GM23338 (cell line): ENCODE measurements at regions not wholly inside any gene's neighbourhood (a gene's known extent, or its start where the extent isn't known, plus 50 kb on each side); places are given as distances from the start of the nearest gene placed in this dataset.

ENCODE experiments used
- ATAC-seq: fragments of 200-7000 bp; cut with Tn5 transposase; 3 replicates; pipeline ENCODE4 v1.9.1; 2020
- DNase-seq: peaks from one replicate; pipeline ENCODE4 v3.0.0-alpha.2; 2015; ENCODE audit warnings: low spot score
- H2AFZ ChIP-seq: fragments of 200-600 bp; sonication (generic); 2 replicates; pipeline ENCODE4 v1.8.0; 2016; ENCODE audit warnings: antibody characterized with exemption, mild to moderate bottlenecking, moderate library complexity
- H3F3A ChIP-seq: fragments of 200-600 bp; sonication (generic); replicated peaks from 2 replicates; pipeline ENCODE4 v1.8.0; 2017; ENCODE audit warnings: antibody characterized with exemption, mixed run types, low read depth
- H3K27ac ChIP-seq: fragments of 200-600 bp; sonication (generic); 2 replicates; pipeline ENCODE4 v1.6.1; 2016; ENCODE audit warnings: low read depth
- H3K27me3 ChIP-seq: fragments of 200-600 bp; sonication (generic); 2 replicates; pipeline ENCODE4 v1.8.0; 2016; ENCODE audit warnings: mild to moderate bottlenecking, mixed run types, moderate library complexity; ENCODE audit not compliant: insufficient read depth
- H3K36me3 ChIP-seq: fragments of 200-600 bp; sonication (generic); 2 replicates; pipeline ENCODE4 v1.8.0; 2016; ENCODE audit warnings: mild to moderate bottlenecking; ENCODE audit not compliant: insufficient read depth
- H3K4me1 ChIP-seq: fragments of 200-600 bp; sonication (generic); 2 replicates; pipeline ENCODE4 v1.8.0; 2016; ENCODE audit warnings: mild to moderate bottlenecking, moderate library complexity; ENCODE audit not compliant: insufficient read depth
- H3K4me2 ChIP-seq: fragments of 200-600 bp; sonication (generic); 2 replicates; pipeline ENCODE4 v1.7.1; 2017; ENCODE audit warnings: mixed run types
- H3K4me3 ChIP-seq: fragments of 200-600 bp; sonication (generic); 2 replicates; pipeline ENCODE4 v1.6.1; 2016; ENCODE audit warnings: mixed run types
- H3K79me2 ChIP-seq: fragments of 200-600 bp; sonication (generic); replicated peaks from 2 replicates; pipeline ENCODE4 v1.8.0; 2017; ENCODE audit warnings: mild to moderate bottlenecking; ENCODE audit not compliant: insufficient read depth
- H3K9me2 ChIP-seq: fragments of 200-600 bp; sonication (generic); 2 replicates; pipeline ENCODE4 v1.8.0; 2017; ENCODE audit not compliant: insufficient read depth
- H4K20me1 ChIP-seq: fragments of 200-600 bp; sonication (generic); replicated peaks from 2 replicates; pipeline ENCODE4 v1.8.0; 2017; ENCODE audit warnings: mild to moderate bottlenecking; ENCODE audit not compliant: insufficient read depth
- H3K27ac Mint-ChIP-seq: 2 replicates; pipeline ENCODE4 v1.8.0; 2020; ENCODE audit warnings: inconsistent platforms, mild to moderate bottlenecking, moderate library complexity, mixed read lengths
- H3K27me3 Mint-ChIP-seq: 3 replicates; pipeline ENCODE4 v1.8.0; 2022; ENCODE audit warnings: low read depth, mild to moderate bottlenecking, moderate library complexity, mixed read lengths, inconsistent platforms; ENCODE audit not compliant: insufficient read depth, poor library complexity
- H3K36me3 Mint-ChIP-seq: 3 replicates; pipeline ENCODE4 v1.8.0; 2021; ENCODE audit warnings: low read depth, mild to moderate bottlenecking, inconsistent platforms, moderate library complexity, mixed read lengths
- H3K4me1 Mint-ChIP-seq: 3 replicates; pipeline ENCODE4 v1.8.0; 2020; ENCODE audit warnings: mild to moderate bottlenecking, inconsistent platforms, mixed read lengths
- H3K4me3 Mint-ChIP-seq: 3 replicates; pipeline ENCODE4 v1.8.0; 2021; ENCODE audit warnings: moderate library complexity, mild to moderate bottlenecking, inconsistent platforms, mixed read lengths
- H3K9me3 Mint-ChIP-seq: 3 replicates; pipeline ENCODE4 v1.8.0; 2020; ENCODE audit warnings: moderate library complexity, mild to moderate bottlenecking, inconsistent platforms, mixed read lengths
- EZH2 ChIP-seq: fragments of 200-600 bp; sonication (generic); IDR thresholded peaks from one replicate; pipeline ENCODE4 v1.8.0; 2017; ENCODE audit warnings: antibody characterized with exemption, mild to moderate bottlenecking, low read depth; ENCODE audit not compliant: unreplicated experiment
- EZH2phosphoT487 ChIP-seq: fragments of 200-600 bp; sonication (generic); IDR thresholded peaks from one replicate; pipeline ENCODE4 v1.8.1; 2018; ENCODE audit warnings: antibody characterized with exemption; ENCODE audit not compliant: unreplicated experiment
- JUNB ChIP-seq: IDR thresholded peaks from one replicate; pipeline ENCODE4 v1.6.1; 2016; ENCODE audit warnings: antibody characterized with exemption; ENCODE audit not compliant: unreplicated experiment
- NANOG ChIP-seq: IDR thresholded peaks from 2 replicates; pipeline ENCODE4 v1.6.1; 2016; ENCODE audit warnings: antibody characterized with exemption, borderline replicate concordance
- POLR2AphosphoS5 ChIP-seq: IDR thresholded peaks from 2 replicates; pipeline ENCODE4 v1.6.1; 2016; ENCODE audit warnings: antibody characterized with exemption, low read depth
- STAT1 ChIP-seq: IDR thresholded peaks from one replicate; pipeline ENCODE4 v1.6.1; 2016; ENCODE audit warnings: antibody characterized with exemption; ENCODE audit not compliant: unreplicated experiment
- ZNF114 ChIP-seq: fragments of 250-450 bp; sonication (Bioruptor Pico); IDR thresholded peaks from 2 replicates; pipeline ENCODE4 v1.5.0; 2020; ENCODE audit warnings: mild to moderate bottlenecking, moderate library complexity
- ZNF331 ChIP-seq: fragments of 250-450 bp; sonication (Bioruptor Pico); IDR thresholded peaks from 2 replicates; pipeline ENCODE4 v1.5.0; 2020; ENCODE audit warnings: low read depth, mild to moderate bottlenecking, moderate library complexity
- TF ChIP-seq, protein P1 (sequence below), 2 experiments: fragments of 200-600 bp in 1 of 2; sonication (generic) in 1 of 2; conservative IDR thresholded peaks; 2 replicates each; pipeline versions ENCODE4 v1.5.1 to v1.6.1; 2016 to 2017; ENCODE audit warnings: antibody characterized with exemption in 2 of 2, low read depth in 2 of 2, mild to moderate bottlenecking in 2 of 2, moderate library complexity in 1 of 2
- TF ChIP-seq, protein P2 (sequence below): IDR thresholded peaks from one replicate; pipeline ENCODE4 v1.6.1; 2018; ENCODE audit warnings: antibody characterized with exemption; ENCODE audit not compliant: unreplicated experiment
- TF ChIP-seq, protein P3 (sequence below): IDR thresholded peaks from 2 replicates; pipeline ENCODE4 v1.6.1; 2016; ENCODE audit warnings: antibody characterized with exemption

DNA sequence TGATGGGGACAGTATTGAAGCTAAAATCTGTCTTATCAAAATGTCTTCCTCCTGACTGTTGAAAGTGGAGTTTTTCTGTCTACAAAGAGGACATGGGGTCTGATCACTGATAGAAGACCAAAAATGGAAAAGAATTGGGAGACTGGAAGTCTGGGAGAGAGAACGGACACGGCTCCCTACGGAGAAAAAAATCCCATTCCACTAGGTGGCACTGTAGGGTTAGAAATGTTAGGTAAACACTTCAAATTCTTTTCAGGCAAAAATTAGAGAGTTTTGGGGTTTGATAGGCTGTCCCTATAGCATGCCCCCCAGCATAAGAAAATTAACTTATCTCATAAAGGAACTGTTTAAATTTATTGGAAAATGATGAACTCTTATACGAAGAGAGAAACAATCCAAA lies 200.5 kb downstream of the FAM133A start:
- no peak; the same call in 2 of the 3 replicates for ATAC-seq
- no peaks in the 10 kb centered on the region for H3K9me2 ChIP-seq
- H2AFZ ChIP-seq: no peak overlapping the region
- H3K36me3 ChIP-seq: no peaks in the 10 kb centered on the region; the same call in 1 of the 2 replicates
- no peaks in the 10 kb centered on the region for H3K79me2 ChIP-seq
- DNase-seq: peak; percentile 76
- peaks cover 2% of the 10 kb centered on the region; the same call in 2 of the 3 replicates for H3K4me1 Mint-ChIP-seq
- peaks cover 40% of the 10 kb centered on the region for H3K9me3 Mint-ChIP-seq
- no peaks in the 10 kb centered on the region for H4K20me1 ChIP-seq
- H3K27me3 Mint-ChIP-seq: peaks cover under 1% of the 10 kb centered on the region
- H3K4me3 ChIP-seq: no peak overlapping the region
- TF ChIP-seq, protein P1, sequence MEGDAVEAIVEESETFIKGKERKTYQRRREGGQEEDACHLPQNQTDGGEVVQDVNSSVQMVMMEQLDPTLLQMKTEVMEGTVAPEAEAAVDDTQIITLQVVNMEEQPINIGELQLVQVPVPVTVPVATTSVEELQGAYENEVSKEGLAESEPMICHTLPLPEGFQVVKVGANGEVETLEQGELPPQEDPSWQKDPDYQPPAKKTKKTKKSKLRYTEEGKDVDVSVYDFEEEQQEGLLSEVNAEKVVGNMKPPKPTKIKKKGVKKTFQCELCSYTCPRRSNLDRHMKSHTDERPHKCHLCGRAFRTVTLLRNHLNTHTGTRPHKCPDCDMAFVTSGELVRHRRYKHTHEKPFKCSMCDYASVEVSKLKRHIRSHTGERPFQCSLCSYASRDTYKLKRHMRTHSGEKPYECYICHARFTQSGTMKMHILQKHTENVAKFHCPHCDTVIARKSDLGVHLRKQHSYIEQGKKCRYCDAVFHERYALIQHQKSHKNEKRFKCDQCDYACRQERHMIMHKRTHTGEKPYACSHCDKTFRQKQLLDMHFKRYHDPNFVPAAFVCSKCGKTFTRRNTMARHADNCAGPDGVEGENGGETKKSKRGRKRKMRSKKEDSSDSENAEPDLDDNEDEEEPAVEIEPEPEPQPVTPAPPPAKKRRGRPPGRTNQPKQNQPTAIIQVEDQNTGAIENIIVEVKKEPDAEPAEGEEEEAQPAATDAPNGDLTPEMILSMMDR (conservative IDR thresholded peaks at IDR 0.05; ENCODE audit: low read depth in 2 of 2): peak; percentile 55 to 64
- TF ChIP-seq, protein P2, sequence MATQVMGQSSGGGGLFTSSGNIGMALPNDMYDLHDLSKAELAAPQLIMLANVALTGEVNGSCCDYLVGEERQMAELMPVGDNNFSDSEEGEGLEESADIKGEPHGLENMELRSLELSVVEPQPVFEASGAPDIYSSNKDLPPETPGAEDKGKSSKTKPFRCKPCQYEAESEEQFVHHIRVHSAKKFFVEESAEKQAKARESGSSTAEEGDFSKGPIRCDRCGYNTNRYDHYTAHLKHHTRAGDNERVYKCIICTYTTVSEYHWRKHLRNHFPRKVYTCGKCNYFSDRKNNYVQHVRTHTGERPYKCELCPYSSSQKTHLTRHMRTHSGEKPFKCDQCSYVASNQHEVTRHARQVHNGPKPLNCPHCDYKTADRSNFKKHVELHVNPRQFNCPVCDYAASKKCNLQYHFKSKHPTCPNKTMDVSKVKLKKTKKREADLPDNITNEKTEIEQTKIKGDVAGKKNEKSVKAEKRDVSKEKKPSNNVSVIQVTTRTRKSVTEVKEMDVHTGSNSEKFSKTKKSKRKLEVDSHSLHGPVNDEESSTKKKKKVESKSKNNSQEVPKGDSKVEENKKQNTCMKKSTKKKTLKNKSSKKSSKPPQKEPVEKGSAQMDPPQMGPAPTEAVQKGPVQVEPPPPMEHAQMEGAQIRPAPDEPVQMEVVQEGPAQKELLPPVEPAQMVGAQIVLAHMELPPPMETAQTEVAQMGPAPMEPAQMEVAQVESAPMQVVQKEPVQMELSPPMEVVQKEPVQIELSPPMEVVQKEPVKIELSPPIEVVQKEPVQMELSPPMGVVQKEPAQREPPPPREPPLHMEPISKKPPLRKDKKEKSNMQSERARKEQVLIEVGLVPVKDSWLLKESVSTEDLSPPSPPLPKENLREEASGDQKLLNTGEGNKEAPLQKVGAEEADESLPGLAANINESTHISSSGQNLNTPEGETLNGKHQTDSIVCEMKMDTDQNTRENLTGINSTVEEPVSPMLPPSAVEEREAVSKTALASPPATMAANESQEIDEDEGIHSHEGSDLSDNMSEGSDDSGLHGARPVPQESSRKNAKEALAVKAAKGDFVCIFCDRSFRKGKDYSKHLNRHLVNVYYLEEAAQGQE: no peak
- no peak for TF ChIP-seq POLR2AphosphoS5
- no peak for TF ChIP-seq NANOG
- H3K4me3 Mint-ChIP-seq: no peak overlapping the region
- H3K27me3 ChIP-seq: no peaks in the 10 kb centered on the region
- H3K4me1 ChIP-seq: no peaks in the 10 kb centered on the region
- H3K4me2 ChIP-seq: no peak overlapping the region
- H3K27ac Mint-ChIP-seq: no peak overlapping the region
- peaks cover 42% of the 10 kb centered on the region for H3K36me3 Mint-ChIP-seq
- no peak overlapping the region for H3K27ac ChIP-seq
- H3F3A ChIP-seq: no peaks in the 10 kb centered on the region

DNA sequence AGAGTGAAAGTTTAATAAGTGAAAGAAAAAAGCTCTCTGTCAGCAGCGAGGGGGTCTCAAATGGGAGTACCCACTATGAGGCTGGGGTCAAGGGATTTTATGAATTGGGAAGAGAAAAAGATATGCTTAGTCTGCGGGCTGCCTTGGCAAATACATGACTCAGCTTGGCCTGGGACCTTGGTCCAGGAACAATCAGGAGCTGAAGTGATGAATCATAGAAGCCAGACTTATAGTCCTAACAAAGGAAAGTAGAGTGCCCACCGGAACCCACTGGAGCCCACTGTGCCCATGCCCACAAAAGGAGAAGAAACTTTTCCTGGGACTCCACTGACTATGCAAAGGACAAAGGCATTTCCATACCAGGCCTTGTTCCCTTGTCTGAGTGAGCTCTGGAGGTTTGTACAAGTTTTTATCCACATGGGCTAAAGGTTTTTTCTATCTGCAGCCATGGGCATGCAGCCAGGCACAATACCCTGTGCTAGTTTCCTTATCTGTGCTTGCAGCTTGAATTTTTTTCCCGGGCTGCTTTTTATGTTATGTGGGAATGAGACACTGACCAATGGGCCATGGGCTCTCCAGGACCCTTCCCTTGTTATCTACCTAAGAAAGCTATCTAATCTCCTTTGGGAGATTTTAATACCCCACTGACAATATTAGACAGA lies 201.7 kb downstream of the FAM133A start:
- Histone ChIP-seq H3K27me3 (no peaks in the 10 kb centered on the region), H3K79me2 (no peaks in the 10 kb centered on the region), H3K4me2 (no peak overlapping the region), H3K4me1 (no peaks in the 10 kb centered on the region), H4K20me1 (no peaks in the 10 kb centered on the region), H3K9me2 (no peaks in the 10 kb centered on the region), H3K36me3 (no peaks in the 10 kb centered on the region; the same call in 1 of the 2 replicates), H3K27ac (no peak overlapping the region), H2AFZ (no peak overlapping the region), H3K4me3 (no peak overlapping the region), H3F3A (no peaks in the 10 kb centered on the region)
- Mint-ChIP-seq H3K9me3 (peaks cover 47% of the 10 kb centered on the region), H3K36me3 (peaks cover 52% of the 10 kb centered on the region), H3K4me3 (no peak overlapping the region), H3K27ac (no peak overlapping the region), H3K4me1 (peaks cover 2% of the 10 kb centered on the region; the same call in 2 of the 3 replicates), H3K27me3 (no peaks in the 10 kb centered on the region)
- DNase-seq: no peak
- no peak for ATAC-seq
- TF ChIP-seq, protein P1 (conservative IDR thresholded peaks at IDR 0.05; ENCODE audit: low read depth in 2 of 2): no peak
- TF ChIP-seq ZNF331 (no peak), JUNB (no peak), ZNF114 (no peak), EZH2 (no peak), STAT1 (no peak), POLR2AphosphoS5 (no peak), EZH2phosphoT487 (no peak), NANOG (no peak)
- TF ChIP-seq, protein P2: no peak
- TF ChIP-seq, protein P3, sequence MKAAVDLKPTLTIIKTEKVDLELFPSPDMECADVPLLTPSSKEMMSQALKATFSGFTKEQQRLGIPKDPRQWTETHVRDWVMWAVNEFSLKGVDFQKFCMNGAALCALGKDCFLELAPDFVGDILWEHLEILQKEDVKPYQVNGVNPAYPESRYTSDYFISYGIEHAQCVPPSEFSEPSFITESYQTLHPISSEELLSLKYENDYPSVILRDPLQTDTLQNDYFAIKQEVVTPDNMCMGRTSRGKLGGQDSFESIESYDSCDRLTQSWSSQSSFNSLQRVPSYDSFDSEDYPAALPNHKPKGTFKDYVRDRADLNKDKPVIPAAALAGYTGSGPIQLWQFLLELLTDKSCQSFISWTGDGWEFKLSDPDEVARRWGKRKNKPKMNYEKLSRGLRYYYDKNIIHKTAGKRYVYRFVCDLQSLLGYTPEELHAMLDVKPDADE: no peak
